OCI-LY7 (cell line): ENCODE measurements at regions not wholly inside any gene's neighbourhood (a gene's known extent, or its start where the extent isn't known, plus 50 kb on each side); places are given as distances from the start of the nearest gene placed in this dataset.

ENCODE experiments used
- EZH2phosphoT487 ChIP-seq: fragments of 200-600 bp; sonication (generic); IDR thresholded peaks from 2 replicates; pipeline ENCODE4 v1.6.1; 2018; ENCODE audit warnings: low read depth, borderline replicate concordance, mild to moderate bottlenecking, mixed run types, antibody characterized with exemption, low read length, moderate library complexity, mixed read lengths
- TF ChIP-seq, protein P1 (sequence below): fragments of 200-600 bp; sonication (generic); conservative IDR thresholded peaks from 2 replicates; pipeline ENCODE4 v1.5.1; 2014; ENCODE audit warnings: mild to moderate bottlenecking, antibody characterized with exemption, low read length, moderate library complexity, mixed read lengths

- TF ChIP-seq, protein P1, sequence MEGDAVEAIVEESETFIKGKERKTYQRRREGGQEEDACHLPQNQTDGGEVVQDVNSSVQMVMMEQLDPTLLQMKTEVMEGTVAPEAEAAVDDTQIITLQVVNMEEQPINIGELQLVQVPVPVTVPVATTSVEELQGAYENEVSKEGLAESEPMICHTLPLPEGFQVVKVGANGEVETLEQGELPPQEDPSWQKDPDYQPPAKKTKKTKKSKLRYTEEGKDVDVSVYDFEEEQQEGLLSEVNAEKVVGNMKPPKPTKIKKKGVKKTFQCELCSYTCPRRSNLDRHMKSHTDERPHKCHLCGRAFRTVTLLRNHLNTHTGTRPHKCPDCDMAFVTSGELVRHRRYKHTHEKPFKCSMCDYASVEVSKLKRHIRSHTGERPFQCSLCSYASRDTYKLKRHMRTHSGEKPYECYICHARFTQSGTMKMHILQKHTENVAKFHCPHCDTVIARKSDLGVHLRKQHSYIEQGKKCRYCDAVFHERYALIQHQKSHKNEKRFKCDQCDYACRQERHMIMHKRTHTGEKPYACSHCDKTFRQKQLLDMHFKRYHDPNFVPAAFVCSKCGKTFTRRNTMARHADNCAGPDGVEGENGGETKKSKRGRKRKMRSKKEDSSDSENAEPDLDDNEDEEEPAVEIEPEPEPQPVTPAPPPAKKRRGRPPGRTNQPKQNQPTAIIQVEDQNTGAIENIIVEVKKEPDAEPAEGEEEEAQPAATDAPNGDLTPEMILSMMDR = no peak
- no peak for TF ChIP-seq EZH2phosphoT487
Measured at GRCh38 chr1:115908565-115909274, 67.6 kb upstream of the SLC22A15 start.
